H1 (cell line): ENCODE measurements at regions not wholly inside any gene's neighbourhood (a gene's known extent, or its start where the extent isn't known, plus 50 kb on each side); places are given as distances from the start of the nearest gene placed in this dataset.

Experiments used
- CTCF ChIA-PET: fragments of 300-600 bp; sonication (Branson Sonifier 250); formaldehyde crosslinking; loops from one replicate; lab custom pipeline; 2021; ENCODE audit not compliant: partially characterized antibody; lab: Charles Lee
- POLR2A ChIA-PET: fragments of 300-600 bp; sonication (Branson Sonifier 250); formaldehyde crosslinking; loops from one replicate; lab custom pipeline; 2021; ENCODE audit warnings: inconsistent platforms; ENCODE audit not compliant: partially characterized antibody; lab: Charles Lee
- DNase-seq, 2 experiments: peaks; one replicate each; pipeline versions ENCODE4 v3.0.0 to v3.0.0-alpha.2; 2010 to 2022; ENCODE audit warnings: low spot score in 2 of 2, low read depth in 1 of 2, mixed read lengths in 1 of 2
- FAIRE-seq: peaks from 2 replicates; lab custom pipeline; 2011; peaks lifted over from hg19 to GRCh38; lab: Jason Lieb, UNC
- H2AFZ ChIP-seq: 2 replicates; pipeline ENCODE4 v1.8.1; 2012; ENCODE audit warnings: low read length, inconsistent platforms
- H2AK5ac ChIP-seq: 2 replicates; pipeline ENCODE4 v1.6.1; 2013; ENCODE audit warnings: low read depth, low read length
- H2BK120ac ChIP-seq: replicated peaks from 2 replicates; pipeline ENCODE3; 2013; ENCODE audit warnings: low read depth, low read length, inconsistent platforms
- H2BK12ac ChIP-seq: 2 replicates; pipeline ENCODE4 v1.6.1; 2013; ENCODE audit warnings: low read depth, low read length
- H2BK15ac ChIP-seq: 2 replicates; pipeline ENCODE4 v1.6.1; 2013; ENCODE audit warnings: low read length
- H2BK20ac ChIP-seq: 2 replicates; pipeline ENCODE4 v1.6.1; 2013; ENCODE audit warnings: low read length
- H2BK5ac ChIP-seq: 2 replicates; pipeline ENCODE4 v1.6.1; 2013; ENCODE audit warnings: low read depth, low read length
- H3K14ac ChIP-seq: 2 replicates; pipeline ENCODE4 v1.6.1; 2013; ENCODE audit warnings: inconsistent platforms; ENCODE audit not compliant: insufficient read length
- H3K18ac ChIP-seq: 2 replicates; pipeline ENCODE4 v1.6.1; 2013; ENCODE audit warnings: low read length; ENCODE audit errors: extremely low read depth
- H3K23ac ChIP-seq: 2 replicates; pipeline ENCODE4 v1.6.1; 2013; ENCODE audit warnings: inconsistent platforms; ENCODE audit not compliant: insufficient read length
- H3K23me2 ChIP-seq: 2 replicates; pipeline ENCODE4 v1.6.1; 2013; ENCODE audit warnings: low read depth, low read length
- H3K27ac ChIP-seq: 2 replicates; pipeline ENCODE4 v1.6.1; 2011; ENCODE audit warnings: low read depth, low read length, inconsistent platforms
- H3K27me3 ChIP-seq, 4 experiments: replicated peaks in 1 of 4; 1 replicate in 1 of 4; 2 replicates in 3 of 4; pipeline versions ENCODE4 v1.6.1 to v1.8.1; 2011 to 2013; ENCODE audit warnings: low read length in 3 of 4, mild to moderate bottlenecking in 3 of 4, inconsistent platforms in 2 of 4, mixed read lengths in 2 of 4, moderate library complexity in 1 of 4; ENCODE audit not compliant: control insufficient read depth in 3 of 4, insufficient read depth in 3 of 4; ENCODE audit errors: extremely low read depth in 1 of 4
- H3K36me3 ChIP-seq, 4 experiments: 2 replicates each; pipeline versions ENCODE4 v1.6.1 to v1.8.1; 2011 to 2013; ENCODE audit warnings: mild to moderate bottlenecking in 4 of 4, low read length in 3 of 4, moderate library complexity in 2 of 4, control low read depth in 1 of 4, inconsistent platforms in 1 of 4; ENCODE audit not compliant: insufficient read depth in 4 of 4, control insufficient read depth in 2 of 4
- H3K4ac ChIP-seq: replicated peaks from 2 replicates; pipeline ENCODE3; 2013; ENCODE audit warnings: low read length, low read depth, mixed read lengths, inconsistent platforms; ENCODE audit not compliant: insufficient read length
- H3K4me1 ChIP-seq, 4 experiments: replicated peaks in 1 of 4; 1 replicate in 1 of 4; 2 replicates in 3 of 4; pipeline versions ENCODE4 v1.6.1 to v1.8.1; 2011 to 2013; ENCODE audit warnings: low read length in 3 of 4, inconsistent platforms in 2 of 4, mixed read lengths in 1 of 4; ENCODE audit not compliant: insufficient read depth in 4 of 4, control insufficient read depth in 3 of 4
- H3K4me2 ChIP-seq, 2 experiments: 2 replicates each; pipeline versions ENCODE4 v1.6.1 to v1.8.1; 2011 to 2013; ENCODE audit warnings: low read depth in 2 of 2, low read length in 2 of 2, control low read depth in 1 of 2, inconsistent platforms in 1 of 2, mild to moderate bottlenecking in 1 of 2; ENCODE audit not compliant: insufficient read depth in 1 of 2
- H3K4me3 ChIP-seq, 4 experiments: fragments of 200-600, 300-600 bp in 1 of 4; sonication (generic), shearing (Covaris generic), sonication (Bioruptor Twin) in 1 of 4; 2 replicates each; pipeline versions ENCODE4 v1.5.1 to v1.8.1; 2011 to 2016; ENCODE audit warnings: low read length in 4 of 4, low read depth in 3 of 4, control low read depth in 2 of 4, inconsistent platforms in 2 of 4, mild to moderate bottlenecking in 2 of 4, mixed read lengths in 1 of 4, moderate library complexity in 1 of 4; ENCODE audit not compliant: insufficient read depth in 2 of 4; ENCODE audit errors: extremely low read depth in 1 of 4
- H3K56ac ChIP-seq: replicated peaks from 2 replicates; pipeline ENCODE3; 2013; ENCODE audit warnings: low read depth, mild to moderate bottlenecking, mixed read lengths, low read length, inconsistent platforms; ENCODE audit not compliant: insufficient read length
- H3K79me1 ChIP-seq: 2 replicates; pipeline ENCODE4 v1.6.1; 2013; ENCODE audit warnings: low read depth, low read length, control low read depth
- H3K79me2 ChIP-seq, 2 experiments: 2 replicates each; pipeline versions ENCODE4 v1.6.1 to v1.8.1; 2012 to 2013; ENCODE audit warnings: low read length in 2 of 2, mild to moderate bottlenecking in 2 of 2, inconsistent platforms in 1 of 2; ENCODE audit not compliant: insufficient read depth in 2 of 2, control insufficient read depth in 1 of 2
- H3K9ac ChIP-seq, 4 experiments: replicated peaks in 1 of 4; 1 replicate in 1 of 4; 2 replicates in 3 of 4; pipeline versions ENCODE4 v1.6.1 to v1.8.1; 2011 to 2013; ENCODE audit warnings: low read depth in 3 of 4, low read length in 3 of 4, control low read depth in 2 of 4, mild to moderate bottlenecking in 2 of 4, moderate library complexity in 2 of 4, inconsistent platforms in 1 of 4; ENCODE audit errors: extremely low read depth in 1 of 4
- H3K9me3 ChIP-seq, 2 experiments: 2 replicates each; pipeline versions ENCODE4 v1.6.1 to v1.8.1; 2012 to 2013; ENCODE audit warnings: mild to moderate bottlenecking in 2 of 2, moderate library complexity in 2 of 2, control low read depth in 1 of 2, inconsistent platforms in 1 of 2, low read depth in 1 of 2, low read length in 1 of 2, mixed read lengths in 1 of 2; ENCODE audit not compliant: insufficient read depth in 2 of 2
- H4K20me1 ChIP-seq, 2 experiments: replicated peaks in 1 of 2; 2 replicates each; pipeline versions ENCODE3 to v1.8.1; 2011 to 2013; ENCODE audit warnings: inconsistent platforms in 2 of 2, low read length in 2 of 2, mild to moderate bottlenecking in 1 of 2; ENCODE audit not compliant: insufficient read depth in 2 of 2, control insufficient read depth in 1 of 2
- H4K5ac ChIP-seq: 2 replicates; pipeline ENCODE4 v1.6.1; 2013; ENCODE audit warnings: low read length, low read depth, mixed read lengths, inconsistent platforms; ENCODE audit not compliant: insufficient read length
- H4K8ac ChIP-seq: 2 replicates; pipeline ENCODE4 v1.8.0; 2013; ENCODE audit warnings: mild to moderate bottlenecking, moderate library complexity, low read length, inconsistent platforms; ENCODE audit not compliant: insufficient read depth; ENCODE audit errors: extremely low read depth
- H4K91ac ChIP-seq: replicated peaks from 2 replicates; pipeline ENCODE3; 2013; ENCODE audit warnings: low read length, mixed read lengths, inconsistent platforms; ENCODE audit not compliant: insufficient read length
- CEBPB ChIP-seq: IDR thresholded peaks from 2 replicates; pipeline ENCODE4 v1.6.1; 2012; ENCODE audit warnings: low read depth, low read length
- EGR1 ChIP-seq: IDR thresholded peaks from 2 replicates; pipeline ENCODE4 v1.6.1; 2011; ENCODE audit warnings: low read depth, low read length, borderline replicate concordance
- EZH2 ChIP-seq: fragments of 200-600 bp; sonication (generic); IDR thresholded peaks from 2 replicates; pipeline ENCODE4 v1.7.1; 2012; ENCODE audit warnings: low read depth, mild to moderate bottlenecking, moderate library complexity, low read length, inconsistent platforms; ENCODE audit not compliant: severe bottlenecking
- JUN ChIP-seq: IDR thresholded peaks from 2 replicates; pipeline ENCODE4 v1.6.1; 2011; ENCODE audit warnings: low read depth, mild to moderate bottlenecking, improper control_type of control experiment, low read length
- KDM4A ChIP-seq: IDR thresholded peaks from one replicate; pipeline ENCODE4 v1.7.1; 2012; ENCODE audit warnings: low read depth, mild to moderate bottlenecking, moderate library complexity, low read length, inconsistent platforms; ENCODE audit not compliant: severe bottlenecking
- MAFK ChIP-seq: IDR thresholded peaks from 2 replicates; pipeline ENCODE4 v1.6.1; 2012; ENCODE audit warnings: low read depth, mild to moderate bottlenecking, improper control_type of control experiment, low read length
- POLR2AphosphoS5 ChIP-seq: IDR thresholded peaks from 2 replicates; pipeline ENCODE4 v1.6.1; 2011; ENCODE audit warnings: low read depth, low read length
- SP1 ChIP-seq: IDR thresholded peaks from 2 replicates; pipeline ENCODE4 v1.6.1; 2011; ENCODE audit warnings: low read depth, low read length
- SP2 ChIP-seq: IDR thresholded peaks from 2 replicates; pipeline ENCODE4 v1.6.1; 2012; ENCODE audit warnings: mild to moderate bottlenecking, low read length, inconsistent platforms
- WGBS, 2 experiments: shearing (Covaris generic) in 1 of 2; methylation state at CpG; one replicate each; pipeline versions ENCODE4 v1.1.6 to v1.1.7; 2013 to 2015; ENCODE audit warnings: low lambda C conversion rate in 2 of 2, mixed read lengths in 2 of 2, inconsistent platforms in 1 of 2, low coverage in 1 of 2, missing lambda C conversion rate in 1 of 2; ENCODE audit not compliant: insufficient replicate concordance in 2 of 2, insufficient coverage in 1 of 2, insufficient read length in 1 of 2; ENCODE audit errors: extremely low coverage in 1 of 2, missing lambda C conversion rate in 1 of 2; 5-methylcytosine and 5-hydroxymethylcytosine counted together

DNA sequence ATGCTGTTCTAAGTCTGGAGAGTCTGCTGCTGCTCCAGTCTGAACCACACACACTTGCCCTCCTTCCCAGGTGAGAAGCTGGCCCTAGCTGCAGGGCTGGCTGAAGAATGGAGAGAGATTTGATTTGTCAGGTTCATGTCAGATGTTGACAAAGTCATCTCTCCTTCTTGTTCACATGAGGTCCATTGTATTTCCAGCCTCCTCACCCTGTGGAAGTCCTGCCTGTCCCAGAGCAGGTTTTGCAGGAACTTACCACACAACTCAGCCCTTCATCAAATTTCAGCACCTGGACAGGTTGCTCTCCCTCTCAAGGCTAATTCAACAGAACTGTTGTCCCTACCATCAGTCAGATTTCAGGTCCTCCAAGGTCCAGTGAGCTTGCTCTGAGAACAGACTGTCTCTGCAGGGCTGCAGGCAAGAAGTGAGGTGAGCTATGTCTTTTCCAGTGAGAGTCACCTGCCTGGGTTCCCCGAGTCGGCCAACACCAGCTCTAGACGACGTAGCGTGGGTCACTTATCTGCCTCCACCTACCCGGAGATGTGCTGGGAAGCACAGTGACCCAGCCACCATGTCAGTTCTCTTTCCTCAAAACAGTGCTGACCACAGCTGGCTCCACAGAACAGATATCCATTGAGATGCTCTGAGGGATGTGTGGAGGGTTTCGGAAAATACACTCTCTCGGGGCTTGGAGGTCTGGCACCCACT is 58.0 kb upstream of the CD93 start:
- Histone ChIP-seq H3K9ac (no peak overlapping the region), H3K79me2 (no peaks in the 10 kb centered on the region), H3K4me2 (no peak overlapping the region), H3K23me2 (peaks cover 2% of the 10 kb centered on the region; the same call in 1 of the 2 replicates), H2AFZ (no peak overlapping the region), H2BK5ac (no peak overlapping the region; the same call in 1 of the 2 replicates), H3K4me3 (no peak overlapping the region), H3K56ac (no peak overlapping the region), H2BK120ac (no peak overlapping the region), H3K27me3 (no peaks in the 10 kb centered on the region), H3K18ac (no peak overlapping the region), H3K27ac (no peak overlapping the region), H3K36me3 (no peaks in the 10 kb centered on the region), H4K5ac (no peak overlapping the region), H2BK15ac (no peak overlapping the region; the same call in 1 of the 2 replicates), H3K79me1 (no peaks in the 10 kb centered on the region), H2BK12ac (no peak overlapping the region), H3K14ac (no peak overlapping the region), H3K4ac (no peak overlapping the region), H3K4me1 (no peaks in the 10 kb centered on the region), H2AK5ac (no peak overlapping the region), H4K20me1 (no peaks in the 10 kb centered on the region), H3K9me3 (no peaks in the 10 kb centered on the region), H4K91ac (no peak overlapping the region), H2BK20ac (no peak overlapping the region), H4K8ac (no peak overlapping the region), H3K23ac (no peak overlapping the region)
- CTCF ChIA-PET, result interaction anchor here (0.9 to 2.1 kb wide), 6 partner anchors 27 to 101 kb away, joined by 3 to 6 read pairs (median 4); no protein-coding TSS in a partner anchor
- no peak for DNase-seq
- POLR2A ChIA-PET, result no interaction called here
- 97% methylated on average over 8 of the region's 8 CpGs; no CpG with 5 or more reads in 1 of the 2 experiments for WGBS, 2 experiments
- FAIRE-seq, result no peak
- no peak for TF ChIP-seq MAFK
- no peak for TF ChIP-seq EGR1
- TF ChIP-seq EZH2, result no peak
- TF ChIP-seq SP2, result no peak
- TF ChIP-seq CEBPB, result no peak
- no peak for TF ChIP-seq JUN
- TF ChIP-seq POLR2AphosphoS5, result no peak
- no peak for TF ChIP-seq KDM4A
- no peak for TF ChIP-seq SP1
